HG02678 (cell line): ENCODE measurements at regions not wholly inside any gene's neighbourhood (a gene's known extent, or its start where the extent isn't known, plus 50 kb on each side); places are given as distances from the start of the nearest gene placed in this dataset.
"Not testable (repeated sequence)": the region's sequence is repeated elsewhere in the genome, so short reads cannot be mapped to it uniquely, and the experiment has no call there.

ENCODE experiments used
- ATAC-seq: cut with Tn5 transposase; IDR thresholded peaks from one replicate; pipeline ENCODE4 v1.9.1; 2021; ENCODE audit warnings: mild to moderate bottlenecking, moderate library complexity; ENCODE audit not compliant: unreplicated experiment

DNA sequence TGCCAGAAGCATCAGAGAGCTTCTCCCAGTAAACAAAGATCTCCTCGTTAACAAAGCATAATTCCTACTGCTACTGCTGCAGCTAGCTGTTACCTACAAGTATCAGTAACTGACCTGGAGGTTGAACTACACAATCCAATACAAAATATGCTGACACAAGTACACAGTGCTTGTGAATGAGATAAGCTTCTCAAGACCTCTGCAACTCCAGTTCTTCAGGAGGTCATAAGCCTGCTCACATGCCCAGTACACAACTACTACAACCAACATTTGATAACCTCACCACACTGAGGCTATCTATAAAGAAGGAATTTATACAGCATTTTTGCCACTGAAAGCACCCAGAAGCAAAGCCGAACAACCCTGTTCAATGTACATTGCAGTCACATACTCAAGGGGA, 66.7 kb upstream of the SMARCAD1 start:
- no peak for ATAC-seq

DNA sequence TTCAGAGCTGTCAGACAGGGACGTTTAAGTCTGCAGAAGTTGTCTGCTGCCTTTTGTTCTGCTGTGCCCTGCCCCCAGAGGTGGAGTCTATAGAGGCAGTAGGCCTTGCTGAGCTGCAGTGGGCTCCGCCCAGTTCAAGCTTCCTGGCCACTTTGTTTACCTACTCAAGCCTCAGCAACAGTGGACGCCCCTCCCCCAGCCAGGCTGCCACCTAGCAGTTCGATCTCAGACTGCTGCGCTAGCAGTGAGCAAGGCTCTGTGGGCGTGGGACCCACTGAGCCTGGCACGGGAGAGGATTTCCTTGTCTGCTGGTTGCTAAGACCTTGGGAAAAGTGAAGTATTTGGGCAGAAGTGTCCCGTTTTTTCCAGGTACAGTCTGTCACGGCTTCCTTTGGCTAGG, 59.6 kb upstream of the SMARCAD1 start:
- ATAC-seq, result not testable (repeated sequence)

DNA sequence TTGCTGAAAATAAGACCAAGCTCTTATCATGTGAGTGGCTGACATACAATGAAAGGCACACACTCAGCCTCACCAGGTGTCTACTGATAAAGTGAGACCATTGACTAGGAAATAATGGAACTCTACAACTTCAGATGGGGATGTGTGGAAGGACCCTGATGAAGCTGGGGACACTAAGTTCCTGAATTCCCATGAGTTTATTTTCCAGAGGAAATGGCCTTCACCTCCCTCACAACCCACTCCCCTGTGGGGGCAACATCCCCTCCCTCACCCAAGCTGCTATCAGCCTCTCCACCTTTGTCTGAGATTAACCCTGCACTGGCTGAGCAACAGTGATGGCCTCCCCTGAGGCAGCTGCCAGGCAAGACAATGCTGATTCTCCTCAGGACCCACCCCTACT, 55.2 kb upstream of the SMARCAD1 start:
- no peak for ATAC-seq

DNA sequence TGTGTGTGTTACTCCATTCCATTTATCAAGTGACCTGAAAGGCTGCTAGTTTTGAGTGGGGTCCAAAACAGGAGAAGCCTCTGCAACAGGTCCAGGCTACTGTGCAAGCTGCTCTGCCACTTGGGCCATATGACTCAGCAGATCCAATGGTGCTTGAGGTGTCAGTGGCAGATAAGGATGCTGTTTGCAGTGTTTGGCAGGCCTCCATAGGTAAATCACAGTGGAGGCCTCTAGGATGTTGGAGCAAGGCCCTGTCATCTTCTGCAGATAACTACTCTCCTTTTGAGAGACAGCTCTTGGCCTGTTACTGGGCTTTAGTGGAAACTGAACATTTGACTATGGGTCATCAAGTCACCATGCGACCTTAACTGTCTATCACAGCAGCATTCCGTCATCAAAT, 52.3 kb upstream of the SMARCAD1 start:
- ATAC-seq, result not testable (repeated sequence)

DNA sequence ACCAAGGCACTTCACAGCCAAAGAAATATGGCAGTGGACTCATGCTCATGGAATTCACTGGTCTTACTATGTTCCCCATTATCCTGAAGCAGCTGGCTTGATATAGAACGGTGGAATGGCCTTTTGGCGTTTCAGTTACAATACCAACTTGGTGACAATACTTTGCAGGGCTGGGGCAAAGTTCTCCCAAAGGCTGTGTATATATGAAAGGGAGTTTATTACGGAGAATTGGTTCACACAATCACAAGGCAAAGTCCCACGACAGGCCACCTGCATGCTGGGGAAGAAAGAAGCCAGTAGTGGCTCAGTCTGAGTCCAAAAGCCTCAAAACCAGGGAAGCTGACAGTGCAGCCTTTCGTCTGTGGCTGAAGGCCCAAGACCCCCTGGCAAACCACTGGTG, 50.8 kb upstream of the SMARCAD1 start:
- ATAC-seq, result no peak
